Adrenal gland (tissue), 5 donors: ENCODE measurements at regions not wholly inside any gene's neighbourhood (a gene's known extent, or its start where the extent isn't known, plus 50 kb on each side); places are given as distances from the start of the nearest gene placed in this dataset.

Experiments
- POLR2A ChIP-seq, 2 donors: fragments of 450-650 bp; IDR thresholded peaks; one replicate each; pipeline ENCODE4 v1.6.1; 2017; ENCODE audit warnings: antibody characterized with exemption in 2 of 2, mild to moderate bottlenecking in 2 of 2, moderate library complexity in 1 of 2
- TF ChIP-seq, protein P1 (sequence below), 6 experiments: fragments of 450-650 bp in 4 of 6; fragments of 200-600 bp in 2 of 6; sonication (generic) in 1 of 6; IDR thresholded peaks; 1 replicate in 5 of 6; 2 replicates in 1 of 6; pipeline versions ENCODE4 v1.5.1 to v1.8.0; 2016 to 2021; ENCODE audit warnings: antibody characterized with exemption in 6 of 6, mild to moderate bottlenecking in 2 of 6, moderate library complexity in 1 of 6
- donor health status: DM: no; HTN: no; CAD: no.

DNA sequence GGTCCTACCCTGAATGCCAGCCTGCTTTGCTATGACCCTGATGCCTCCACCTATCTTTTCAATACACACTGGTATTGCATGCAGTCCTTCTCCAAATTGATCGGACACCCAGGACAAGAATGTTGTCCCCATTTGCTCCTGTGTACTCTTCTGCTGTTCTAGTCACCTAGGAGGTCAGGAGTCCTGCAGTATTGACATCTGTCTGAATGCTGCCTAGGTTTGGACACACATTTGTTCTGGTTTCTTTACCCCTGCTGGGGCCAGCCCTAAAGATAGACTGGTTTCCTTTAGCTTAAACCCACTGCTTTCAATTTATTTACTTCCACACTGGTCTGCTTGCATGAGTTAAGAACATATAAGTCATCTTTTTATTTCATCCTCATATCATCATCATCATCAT, 167.0 kb upstream of the CCN2 start:
- TF ChIP-seq, protein P1, sequence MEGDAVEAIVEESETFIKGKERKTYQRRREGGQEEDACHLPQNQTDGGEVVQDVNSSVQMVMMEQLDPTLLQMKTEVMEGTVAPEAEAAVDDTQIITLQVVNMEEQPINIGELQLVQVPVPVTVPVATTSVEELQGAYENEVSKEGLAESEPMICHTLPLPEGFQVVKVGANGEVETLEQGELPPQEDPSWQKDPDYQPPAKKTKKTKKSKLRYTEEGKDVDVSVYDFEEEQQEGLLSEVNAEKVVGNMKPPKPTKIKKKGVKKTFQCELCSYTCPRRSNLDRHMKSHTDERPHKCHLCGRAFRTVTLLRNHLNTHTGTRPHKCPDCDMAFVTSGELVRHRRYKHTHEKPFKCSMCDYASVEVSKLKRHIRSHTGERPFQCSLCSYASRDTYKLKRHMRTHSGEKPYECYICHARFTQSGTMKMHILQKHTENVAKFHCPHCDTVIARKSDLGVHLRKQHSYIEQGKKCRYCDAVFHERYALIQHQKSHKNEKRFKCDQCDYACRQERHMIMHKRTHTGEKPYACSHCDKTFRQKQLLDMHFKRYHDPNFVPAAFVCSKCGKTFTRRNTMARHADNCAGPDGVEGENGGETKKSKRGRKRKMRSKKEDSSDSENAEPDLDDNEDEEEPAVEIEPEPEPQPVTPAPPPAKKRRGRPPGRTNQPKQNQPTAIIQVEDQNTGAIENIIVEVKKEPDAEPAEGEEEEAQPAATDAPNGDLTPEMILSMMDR (IDR thresholded peaks at IDR 0.05), result no peak
- TF ChIP-seq POLR2A (IDR thresholded peaks at IDR 0.05), result no peak
